ENCODE measurements at regions not wholly inside any gene's neighbourhood (a gene's known extent, or its start where the extent isn't known, plus 50 kb on each side); places are given as distances from the start of the nearest gene placed in this dataset.

- DNase-seq (ENCODE audit: low read depth, low spot score): no peak
- no TSS peak for BruUV-seq (replicated peaks)
- no peaks in the 10 kb centered on the region; the same call in 1 of the 2 replicates for H3K4me1 ChIP-seq (ENCODE audit: control insufficient read depth, insufficient read depth, low read length)
- no peaks in the 10 kb centered on the region; the same call in none of the 2 replicates for H3K27me3 ChIP-seq (ENCODE audit: control insufficient read depth, insufficient read depth, low read length)
- H3K4me3 ChIP-seq (ENCODE audit: low read depth in 2 of 2, low read length in 2 of 2): no peak overlapping the region
- no peak for ATAC-seq
- in situ Hi-C loops (cut with HindIII; ENCODE audit: low pct_unique_long_range_greater_than_20kb, low sequenced_read_pairs): no loop called here
- CTCF ChIA-PET: no interaction called here
- H3K27ac ChIP-seq (ENCODE audit: low read length): no peak overlapping the region
- TF ChIP-seq, protein P1, sequence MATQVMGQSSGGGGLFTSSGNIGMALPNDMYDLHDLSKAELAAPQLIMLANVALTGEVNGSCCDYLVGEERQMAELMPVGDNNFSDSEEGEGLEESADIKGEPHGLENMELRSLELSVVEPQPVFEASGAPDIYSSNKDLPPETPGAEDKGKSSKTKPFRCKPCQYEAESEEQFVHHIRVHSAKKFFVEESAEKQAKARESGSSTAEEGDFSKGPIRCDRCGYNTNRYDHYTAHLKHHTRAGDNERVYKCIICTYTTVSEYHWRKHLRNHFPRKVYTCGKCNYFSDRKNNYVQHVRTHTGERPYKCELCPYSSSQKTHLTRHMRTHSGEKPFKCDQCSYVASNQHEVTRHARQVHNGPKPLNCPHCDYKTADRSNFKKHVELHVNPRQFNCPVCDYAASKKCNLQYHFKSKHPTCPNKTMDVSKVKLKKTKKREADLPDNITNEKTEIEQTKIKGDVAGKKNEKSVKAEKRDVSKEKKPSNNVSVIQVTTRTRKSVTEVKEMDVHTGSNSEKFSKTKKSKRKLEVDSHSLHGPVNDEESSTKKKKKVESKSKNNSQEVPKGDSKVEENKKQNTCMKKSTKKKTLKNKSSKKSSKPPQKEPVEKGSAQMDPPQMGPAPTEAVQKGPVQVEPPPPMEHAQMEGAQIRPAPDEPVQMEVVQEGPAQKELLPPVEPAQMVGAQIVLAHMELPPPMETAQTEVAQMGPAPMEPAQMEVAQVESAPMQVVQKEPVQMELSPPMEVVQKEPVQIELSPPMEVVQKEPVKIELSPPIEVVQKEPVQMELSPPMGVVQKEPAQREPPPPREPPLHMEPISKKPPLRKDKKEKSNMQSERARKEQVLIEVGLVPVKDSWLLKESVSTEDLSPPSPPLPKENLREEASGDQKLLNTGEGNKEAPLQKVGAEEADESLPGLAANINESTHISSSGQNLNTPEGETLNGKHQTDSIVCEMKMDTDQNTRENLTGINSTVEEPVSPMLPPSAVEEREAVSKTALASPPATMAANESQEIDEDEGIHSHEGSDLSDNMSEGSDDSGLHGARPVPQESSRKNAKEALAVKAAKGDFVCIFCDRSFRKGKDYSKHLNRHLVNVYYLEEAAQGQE (IDR thresholded peaks at IDR 0.05; ENCODE audit: insufficient read depth in 1 of 2, low read depth in 2 of 2, low read length in 1 of 2): no peak
- no peak for TF ChIP-seq TCF7L2 (IDR thresholded peaks at IDR 0.05; ENCODE audit: low read depth, low read length)
- TF ChIP-seq, protein P2, sequence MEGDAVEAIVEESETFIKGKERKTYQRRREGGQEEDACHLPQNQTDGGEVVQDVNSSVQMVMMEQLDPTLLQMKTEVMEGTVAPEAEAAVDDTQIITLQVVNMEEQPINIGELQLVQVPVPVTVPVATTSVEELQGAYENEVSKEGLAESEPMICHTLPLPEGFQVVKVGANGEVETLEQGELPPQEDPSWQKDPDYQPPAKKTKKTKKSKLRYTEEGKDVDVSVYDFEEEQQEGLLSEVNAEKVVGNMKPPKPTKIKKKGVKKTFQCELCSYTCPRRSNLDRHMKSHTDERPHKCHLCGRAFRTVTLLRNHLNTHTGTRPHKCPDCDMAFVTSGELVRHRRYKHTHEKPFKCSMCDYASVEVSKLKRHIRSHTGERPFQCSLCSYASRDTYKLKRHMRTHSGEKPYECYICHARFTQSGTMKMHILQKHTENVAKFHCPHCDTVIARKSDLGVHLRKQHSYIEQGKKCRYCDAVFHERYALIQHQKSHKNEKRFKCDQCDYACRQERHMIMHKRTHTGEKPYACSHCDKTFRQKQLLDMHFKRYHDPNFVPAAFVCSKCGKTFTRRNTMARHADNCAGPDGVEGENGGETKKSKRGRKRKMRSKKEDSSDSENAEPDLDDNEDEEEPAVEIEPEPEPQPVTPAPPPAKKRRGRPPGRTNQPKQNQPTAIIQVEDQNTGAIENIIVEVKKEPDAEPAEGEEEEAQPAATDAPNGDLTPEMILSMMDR (IDR thresholded peaks at IDR 0.05): no peak
- TF ChIP-seq SIN3A (IDR thresholded peaks at IDR 0.05; ENCODE audit: borderline replicate concordance, insufficient read depth, low read depth, low read length): no peak
- no peak for TF ChIP-seq POLR2AphosphoS5 (IDR thresholded peaks at IDR 0.05; ENCODE audit: low read depth, low read length)
- intact Hi-C loops (cut with micrococcal nuclease; ENCODE audit: unreplicated experiment): no loop called here
- no peaks in the 10 kb centered on the region for H3K9me3 ChIP-seq (ENCODE audit: control insufficient read depth, insufficient read depth, low read depth, low read length)
- no peaks in the 10 kb centered on the region for H3K36me3 ChIP-seq (ENCODE audit: control insufficient read depth, insufficient read depth, low read length)
- POLR2A ChIA-PET: no interaction called here
These were observed 81.7 kb upstream of the TMEM45B start for GRCh38 chr11:129733981-129734380.

GRCh38 chr11:129734654-129735053, 81.0 kb upstream of the TMEM45B start:
- Histone ChIP-seq H3K36me3 (ENCODE audit: control insufficient read depth, insufficient read depth, low read length) (no peaks in the 10 kb centered on the region), H3K27ac (ENCODE audit: low read length) (no peak overlapping the region), H3K9me3 (ENCODE audit: control insufficient read depth, insufficient read depth, low read depth, low read length) (no peaks in the 10 kb centered on the region), H3K4me1 (ENCODE audit: control insufficient read depth, insufficient read depth, low read length) (no peaks in the 10 kb centered on the region; the same call in 1 of the 2 replicates), H3K4me3 (ENCODE audit: low read depth in 2 of 2, low read length in 2 of 2) (no peak overlapping the region), H3K27me3 (ENCODE audit: control insufficient read depth, insufficient read depth, low read length) (no peaks in the 10 kb centered on the region; the same call in none of the 2 replicates)
- in situ Hi-C loops (cut with HindIII; ENCODE audit: low pct_unique_long_range_greater_than_20kb, low sequenced_read_pairs) (no loop called here), intact Hi-C loops (cut with micrococcal nuclease; ENCODE audit: unreplicated experiment) (no loop called here)
- ATAC-seq (no peak), DNase-seq (ENCODE audit: low read depth, low spot score) (no peak)
- ChIA-PET CTCF (no interaction called here), POLR2A (interaction anchor here (0.5 kb wide), 1 partner anchor 528 kb away, joined by 4 read pairs; no protein-coding TSS in a partner anchor)
- TF ChIP-seq TCF7L2 (IDR thresholded peaks at IDR 0.05; ENCODE audit: low read depth, low read length) (no peak), POLR2AphosphoS5 (IDR thresholded peaks at IDR 0.05; ENCODE audit: low read depth, low read length) (no peak), SIN3A (IDR thresholded peaks at IDR 0.05; ENCODE audit: borderline replicate concordance, insufficient read depth, low read depth, low read length) (no peak)
- TF ChIP-seq, protein P2 (IDR thresholded peaks at IDR 0.05): no peak
- TF ChIP-seq, protein P1 (IDR thresholded peaks at IDR 0.05; ENCODE audit: insufficient read depth in 1 of 2, low read depth in 2 of 2, low read length in 1 of 2): no peak
- no TSS peak for BruUV-seq (replicated peaks)
